ENCODE measurements at regions not wholly inside any gene's neighbourhood (a gene's known extent, or its start where the extent isn't known, plus 50 kb on each side); places are given as distances from the start of the nearest gene placed in this dataset.

DNA sequence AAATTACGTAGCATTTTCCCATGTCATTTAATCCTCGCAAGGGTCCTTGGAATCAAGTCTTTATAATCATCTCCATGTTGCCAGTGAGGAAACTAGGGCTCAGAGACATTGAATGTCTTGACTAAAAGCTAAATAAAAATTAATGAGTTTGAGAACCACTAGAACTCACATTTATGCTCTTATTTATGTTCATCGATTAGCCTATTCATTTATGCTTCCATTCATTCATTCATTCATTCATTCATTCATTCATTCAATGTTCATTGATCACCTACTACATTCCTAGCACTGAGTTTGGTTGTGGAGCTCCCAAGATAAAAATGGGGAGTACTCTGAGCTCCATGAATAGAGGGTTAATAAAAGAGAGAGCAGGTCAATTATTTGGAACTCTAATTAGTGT is 59.7 kb downstream of the KCNA1 start:
- Mint-ChIP-seq H3K4me1 (no peaks in the 10 kb centered on the region), H3K4me3 (no peak overlapping the region), H3K27me3 (ENCODE audit: low read depth) (peaks cover 59% of the 10 kb centered on the region), H3K36me3 (ENCODE audit: low read depth) (no peaks in the 10 kb centered on the region), H3K27ac (ENCODE audit: unreplicated experiment) (no peak overlapping the region), H3K9me3 (no peaks in the 10 kb centered on the region)
- no peak for DNase-seq (ENCODE audit: low read depth, low spot score)
- TF ChIP-seq, protein P1, sequence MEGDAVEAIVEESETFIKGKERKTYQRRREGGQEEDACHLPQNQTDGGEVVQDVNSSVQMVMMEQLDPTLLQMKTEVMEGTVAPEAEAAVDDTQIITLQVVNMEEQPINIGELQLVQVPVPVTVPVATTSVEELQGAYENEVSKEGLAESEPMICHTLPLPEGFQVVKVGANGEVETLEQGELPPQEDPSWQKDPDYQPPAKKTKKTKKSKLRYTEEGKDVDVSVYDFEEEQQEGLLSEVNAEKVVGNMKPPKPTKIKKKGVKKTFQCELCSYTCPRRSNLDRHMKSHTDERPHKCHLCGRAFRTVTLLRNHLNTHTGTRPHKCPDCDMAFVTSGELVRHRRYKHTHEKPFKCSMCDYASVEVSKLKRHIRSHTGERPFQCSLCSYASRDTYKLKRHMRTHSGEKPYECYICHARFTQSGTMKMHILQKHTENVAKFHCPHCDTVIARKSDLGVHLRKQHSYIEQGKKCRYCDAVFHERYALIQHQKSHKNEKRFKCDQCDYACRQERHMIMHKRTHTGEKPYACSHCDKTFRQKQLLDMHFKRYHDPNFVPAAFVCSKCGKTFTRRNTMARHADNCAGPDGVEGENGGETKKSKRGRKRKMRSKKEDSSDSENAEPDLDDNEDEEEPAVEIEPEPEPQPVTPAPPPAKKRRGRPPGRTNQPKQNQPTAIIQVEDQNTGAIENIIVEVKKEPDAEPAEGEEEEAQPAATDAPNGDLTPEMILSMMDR (conservative IDR thresholded peaks at IDR 0.05), result no peak

DNA sequence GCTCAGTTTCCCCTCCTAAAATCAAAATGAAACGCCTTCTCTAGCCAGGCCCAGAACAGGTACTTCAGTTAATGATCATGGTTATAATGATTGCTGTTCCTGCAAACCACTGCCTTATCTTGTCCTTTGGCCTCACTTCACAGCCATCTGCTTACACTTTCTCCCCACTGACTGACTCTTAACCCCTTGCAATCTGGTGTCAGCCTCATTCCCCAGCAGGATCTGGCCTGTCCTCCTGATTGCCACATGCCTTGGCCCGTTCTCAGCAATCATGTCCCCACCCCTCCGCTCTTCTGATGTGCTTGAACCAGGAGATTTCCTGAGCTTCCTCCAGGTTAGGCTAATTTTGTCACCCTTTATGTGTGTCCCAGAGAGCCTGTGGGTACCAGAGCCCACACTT is 64.5 kb downstream of the KCNA1 start:
- H3K9me3 Mint-ChIP-seq, result no peaks in the 10 kb centered on the region
- TF ChIP-seq, protein P1 (conservative IDR thresholded peaks at IDR 0.05), result no peak
- no peak overlapping the region for H3K4me3 Mint-ChIP-seq
- DNase-seq (ENCODE audit: low read depth, low spot score), result no peak
- H3K36me3 Mint-ChIP-seq (ENCODE audit: low read depth), result no peaks in the 10 kb centered on the region
- H3K27me3 Mint-ChIP-seq (ENCODE audit: low read depth), result peaks cover 53% of the 10 kb centered on the region
- no peaks in the 10 kb centered on the region for H3K4me1 Mint-ChIP-seq
- H3K27ac Mint-ChIP-seq (ENCODE audit: unreplicated experiment), result no peak overlapping the region

DNA sequence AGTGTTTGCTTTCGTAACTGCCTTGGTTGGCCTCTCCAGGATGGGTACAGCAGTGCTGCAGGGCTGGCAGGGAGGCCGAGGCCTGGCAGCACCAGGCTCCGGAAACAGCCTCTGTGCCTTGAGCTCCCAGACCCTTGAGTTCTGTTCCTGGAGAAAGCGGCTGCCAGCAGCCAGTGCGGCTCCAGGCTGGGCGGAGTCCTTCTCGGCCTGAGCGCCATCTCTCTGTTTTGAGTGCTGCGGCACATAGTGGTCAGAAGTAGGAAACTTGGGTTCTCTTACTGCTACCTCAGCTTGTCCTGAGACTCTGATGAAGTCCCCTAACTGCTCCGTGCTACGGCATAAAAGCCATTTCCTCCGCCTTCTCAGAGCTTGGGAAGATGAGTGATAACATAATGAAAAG is 65.9 kb downstream of the KCNA1 start:
- TF ChIP-seq, protein P1 (conservative IDR thresholded peaks at IDR 0.05), result no peak
- H3K4me3 Mint-ChIP-seq, result no peak overlapping the region
- no peak for DNase-seq (ENCODE audit: low read depth, low spot score)
- peaks cover 51% of the 10 kb centered on the region for H3K27me3 Mint-ChIP-seq (ENCODE audit: low read depth)
- no peak overlapping the region for H3K27ac Mint-ChIP-seq (ENCODE audit: unreplicated experiment)
- no peaks in the 10 kb centered on the region for H3K4me1 Mint-ChIP-seq
- H3K36me3 Mint-ChIP-seq (ENCODE audit: low read depth), result no peaks in the 10 kb centered on the region
- H3K9me3 Mint-ChIP-seq, result no peaks in the 10 kb centered on the region

DNA sequence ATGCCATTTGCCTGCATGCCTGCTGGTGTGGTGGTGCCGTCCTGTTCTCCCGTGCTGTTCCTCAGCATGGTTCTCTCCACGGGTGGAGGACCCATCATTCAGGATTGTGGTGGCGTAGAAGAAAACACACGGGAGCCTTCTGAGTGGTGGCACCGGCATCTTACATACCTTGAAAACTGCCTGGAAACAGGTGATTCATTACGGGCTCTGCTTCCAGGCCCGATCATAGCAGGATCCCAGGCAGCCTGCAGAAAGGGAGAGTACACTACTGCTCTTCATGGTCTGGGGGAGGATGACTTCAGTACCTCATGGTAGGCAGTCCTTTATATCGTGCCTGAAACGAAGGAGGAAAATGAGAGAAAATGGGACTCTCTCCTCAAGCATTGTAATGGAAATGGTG is 66.6 kb upstream of the KCNA5 start:
- Mint-ChIP-seq H3K4me1 (no peaks in the 10 kb centered on the region), H3K27me3 (ENCODE audit: low read depth) (peaks cover 46% of the 10 kb centered on the region), H3K9me3 (no peaks in the 10 kb centered on the region), H3K4me3 (no peak overlapping the region), H3K27ac (ENCODE audit: unreplicated experiment) (no peak overlapping the region), H3K36me3 (ENCODE audit: low read depth) (no peaks in the 10 kb centered on the region)
- DNase-seq (ENCODE audit: low read depth, low spot score), result no peak
- TF ChIP-seq, protein P1 (conservative IDR thresholded peaks at IDR 0.05), result no peak

DNA sequence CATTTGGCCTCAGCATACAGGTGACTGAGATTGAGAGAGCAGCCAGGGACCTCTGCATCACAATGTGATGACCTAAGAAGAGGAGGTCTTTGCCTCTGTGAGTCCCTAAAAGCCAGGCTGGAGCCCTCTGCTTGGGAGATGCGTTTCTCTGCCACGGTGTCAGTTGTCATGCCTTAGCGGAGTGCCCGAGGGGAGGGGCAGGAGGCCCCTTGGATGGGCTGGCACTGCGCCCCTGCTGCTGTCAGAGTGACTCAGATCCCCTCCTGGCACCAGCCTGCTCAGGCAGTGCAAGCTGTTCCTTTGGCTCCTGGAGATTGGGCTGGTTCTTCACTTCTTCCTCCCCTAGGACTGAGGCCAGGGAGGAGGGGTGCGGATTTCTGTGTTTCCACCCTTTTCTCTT is 64.9 kb upstream of the KCNA5 start:
- H3K36me3 Mint-ChIP-seq (ENCODE audit: low read depth), result no peaks in the 10 kb centered on the region
- no peaks in the 10 kb centered on the region for H3K9me3 Mint-ChIP-seq
- no peak overlapping the region for H3K4me3 Mint-ChIP-seq
- H3K27ac Mint-ChIP-seq (ENCODE audit: unreplicated experiment), result no peak overlapping the region
- no peaks in the 10 kb centered on the region for H3K4me1 Mint-ChIP-seq
- TF ChIP-seq, protein P1 (conservative IDR thresholded peaks at IDR 0.05), result no peak
- DNase-seq (ENCODE audit: low read depth, low spot score), result no peak
- peaks cover 53% of the 10 kb centered on the region for H3K27me3 Mint-ChIP-seq (ENCODE audit: low read depth)

DNA sequence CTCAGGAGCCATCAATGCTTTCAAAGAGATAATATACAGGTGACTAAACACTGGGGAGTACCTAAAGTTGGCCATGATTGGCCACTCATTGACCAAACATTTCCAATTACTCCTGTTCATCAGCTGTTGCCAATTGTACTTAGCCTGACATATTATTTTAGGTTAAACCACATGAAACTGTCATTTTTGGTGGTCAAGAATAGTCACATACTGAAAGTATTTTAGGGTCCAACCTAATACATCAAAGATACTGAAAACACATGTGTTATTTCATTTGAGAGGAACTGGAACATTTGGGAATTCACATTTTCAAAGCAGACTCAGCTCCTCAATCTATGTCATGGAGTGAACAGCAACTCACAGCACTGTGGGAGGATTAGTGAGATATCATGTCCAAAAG is 63.9 kb upstream of the KCNA5 start:
- no peaks in the 10 kb centered on the region for H3K36me3 Mint-ChIP-seq (ENCODE audit: low read depth)
- H3K9me3 Mint-ChIP-seq, result no peaks in the 10 kb centered on the region
- no peaks in the 10 kb centered on the region for H3K4me1 Mint-ChIP-seq
- H3K27me3 Mint-ChIP-seq (ENCODE audit: low read depth), result peaks cover 54% of the 10 kb centered on the region
- no peak overlapping the region for H3K27ac Mint-ChIP-seq (ENCODE audit: unreplicated experiment)
- H3K4me3 Mint-ChIP-seq, result no peak overlapping the region
- TF ChIP-seq, protein P1 (conservative IDR thresholded peaks at IDR 0.05), result no peak
- DNase-seq (ENCODE audit: low read depth, low spot score), result no peak

Data from neural crest cell (in vitro differentiated cells).